HepG2 (cell line): ENCODE measurements at regions not wholly inside any gene's neighbourhood (a gene's known extent, or its start where the extent isn't known, plus 50 kb on each side); places are given as distances from the start of the nearest gene placed in this dataset.

Experiments used
- CBX2 ChIP-seq, 2 experiments: fragments of 200-600 bp in 1 of 2; sonication (generic); formaldehyde crosslinking in 1 of 2; IDR thresholded peaks; 2 replicates each; pipeline versions ENCODE4 v1.7.0 to v1.8.1; 2018 to 2022; ENCODE audit warnings: low read depth in 2 of 2, low read length in 1 of 2, mild to moderate bottlenecking in 1 of 2, missing genetic modification reagents in 1 of 2
- CC2D1A ChIP-seq: sonication (generic); formaldehyde crosslinking; IDR thresholded peaks from 2 replicates; pipeline ENCODE4 v1.8.1; 2023; ENCODE audit warnings: mild to moderate bottlenecking, missing genetic modification reagents
- DR1 ChIP-seq: sonication (generic); formaldehyde crosslinking; IDR thresholded peaks from 2 replicates; pipeline ENCODE4 v1.8.0; 2021; ENCODE audit warnings: mild to moderate bottlenecking, missing genetic modification reagents, inconsistent platforms
- SIN3A ChIP-seq: IDR thresholded peaks from 2 replicates; pipeline ENCODE4 v1.6.1; 2011; ENCODE audit warnings: low read depth, mild to moderate bottlenecking, control low read depth, low read length, borderline replicate concordance
- TCF7 ChIP-seq: sonication (generic); IDR thresholded peaks from 2 replicates; pipeline ENCODE4 v1.6.1; 2016; ENCODE audit warnings: antibody characterized with exemption, low read depth
- ZC3H4 ChIP-seq: sonication (generic); formaldehyde crosslinking; IDR thresholded peaks from 2 replicates; pipeline ENCODE4 v1.4.0; 2020; ENCODE audit warnings: missing genetic modification reagents, borderline replicate concordance
- ZNF883 ChIP-seq: sonication (generic); formaldehyde crosslinking; IDR thresholded peaks from 2 replicates; pipeline ENCODE4 v1.5.1; 2020; ENCODE audit warnings: mild to moderate bottlenecking, missing genetic modification reagents; ENCODE audit errors: not compliant biosample characterization
- TF ChIP-seq, protein P1 (sequence below), 2 experiments: sonication (generic) in 1 of 2; formaldehyde crosslinking in 1 of 2; IDR thresholded peaks; 2 replicates each; pipeline versions ENCODE4 v1.6.1 to v1.9.0; 2014 to 2022; ENCODE audit warnings: antibody characterized with exemption in 1 of 2, borderline replicate concordance in 1 of 2, inconsistent platforms in 1 of 2, low read depth in 1 of 2, missing genetic modification reagents in 1 of 2

DNA sequence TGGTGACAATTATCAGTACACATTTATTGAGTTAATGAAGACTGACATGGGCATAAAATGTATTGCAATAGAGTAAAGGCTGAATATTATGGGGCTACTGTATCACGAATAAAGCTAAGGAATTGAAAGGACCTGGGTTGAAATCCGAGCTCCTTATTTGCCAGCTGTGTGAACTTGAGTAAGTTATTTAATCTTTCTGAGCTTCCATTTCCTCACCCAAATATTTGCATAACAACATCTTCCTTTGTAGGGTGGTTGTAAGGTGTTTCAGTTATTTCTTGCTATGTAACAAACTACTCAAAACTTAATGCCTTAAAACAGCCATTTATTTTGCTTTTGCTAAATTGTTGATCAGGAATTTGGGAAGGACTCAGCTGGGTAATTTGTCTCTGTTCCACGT, 111.1 kb upstream of the TSC22D2 start (continued):
- TF ChIP-seq, protein P1, sequence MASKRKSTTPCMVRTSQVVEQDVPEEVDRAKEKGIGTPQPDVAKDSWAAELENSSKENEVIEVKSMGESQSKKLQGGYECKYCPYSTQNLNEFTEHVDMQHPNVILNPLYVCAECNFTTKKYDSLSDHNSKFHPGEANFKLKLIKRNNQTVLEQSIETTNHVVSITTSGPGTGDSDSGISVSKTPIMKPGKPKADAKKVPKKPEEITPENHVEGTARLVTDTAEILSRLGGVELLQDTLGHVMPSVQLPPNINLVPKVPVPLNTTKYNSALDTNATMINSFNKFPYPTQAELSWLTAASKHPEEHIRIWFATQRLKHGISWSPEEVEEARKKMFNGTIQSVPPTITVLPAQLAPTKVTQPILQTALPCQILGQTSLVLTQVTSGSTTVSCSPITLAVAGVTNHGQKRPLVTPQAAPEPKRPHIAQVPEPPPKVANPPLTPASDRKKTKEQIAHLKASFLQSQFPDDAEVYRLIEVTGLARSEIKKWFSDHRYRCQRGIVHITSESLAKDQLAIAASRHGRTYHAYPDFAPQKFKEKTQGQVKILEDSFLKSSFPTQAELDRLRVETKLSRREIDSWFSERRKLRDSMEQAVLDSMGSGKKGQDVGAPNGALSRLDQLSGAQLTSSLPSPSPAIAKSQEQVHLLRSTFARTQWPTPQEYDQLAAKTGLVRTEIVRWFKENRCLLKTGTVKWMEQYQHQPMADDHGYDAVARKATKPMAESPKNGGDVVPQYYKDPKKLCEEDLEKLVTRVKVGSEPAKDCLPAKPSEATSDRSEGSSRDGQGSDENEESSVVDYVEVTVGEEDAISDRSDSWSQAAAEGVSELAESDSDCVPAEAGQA (IDR thresholded peaks at IDR 0.05; ENCODE audit: low read depth) = no peak
- TF ChIP-seq, protein P1 (CRISPR knock-in tag; IDR thresholded peaks at IDR 0.05; ENCODE audit: borderline replicate concordance) = no peak
- no peak for TF ChIP-seq CBX2 (IDR thresholded peaks at IDR 0.05; ENCODE audit: low read depth, low read length)
- TF ChIP-seq CBX2 (CRISPR knock-in tag; IDR thresholded peaks at IDR 0.05; ENCODE audit: low read depth) = no peak
- TF ChIP-seq SIN3A = no peak
- TF ChIP-seq DR1 = no peak
- TF ChIP-seq TCF7 = no peak
- TF ChIP-seq CC2D1A (CRISPR knock-in tag) = no peak
- no peak for TF ChIP-seq ZNF883 (CRISPR knock-in tag)
- no peak for TF ChIP-seq ZC3H4 (CRISPR knock-in tag)
